Stimulated activated naive B cell treated with anti-CD40 and anti-IgM and Interleukin-4, amounts not matched to agents 10 μg/mL and 1 μg/mL and 100 μg/mL, for 72 hours (primary cell): ENCODE measurements at regions not wholly inside any gene's neighbourhood (a gene's known extent, or its start where the extent isn't known, plus 50 kb on each side); places are given as distances from the start of the nearest gene placed in this dataset.

Source experiments
- ATAC-seq, 2 donors: fragments of 150-1000 bp; cut with Tn5 transposase; replicated peaks; 2 replicates each; pipeline ENCODE4 v1.10.0; 2021; ENCODE audit warnings: moderate library complexity in 1 of 2
- DNase-seq: peaks from one replicate; pipeline ENCODE4 v3.0.0; 2021
- H3K27ac Mint-ChIP-seq: one replicate; pipeline ENCODE4 v1.8.0; 2022; ENCODE audit warnings: mild to moderate bottlenecking, mixed read lengths
- H3K27me3 Mint-ChIP-seq, 2 donors: one replicate each; pipeline ENCODE4 v1.8.0; 2022; ENCODE audit warnings: mixed read lengths in 2 of 2
- H3K36me3 Mint-ChIP-seq, 2 donors: one replicate each; pipeline ENCODE4 v1.8.0; 2022; ENCODE audit warnings: mixed read lengths in 2 of 2, mild to moderate bottlenecking in 1 of 2
- H3K4me1 Mint-ChIP-seq, 2 donors: one replicate each; pipeline ENCODE4 v1.8.0; 2022; ENCODE audit warnings: mixed read lengths in 2 of 2, mild to moderate bottlenecking in 1 of 2
- H3K4me3 Mint-ChIP-seq, 2 donors: one replicate each; pipeline ENCODE4 v1.8.0; 2022; ENCODE audit warnings: mild to moderate bottlenecking in 2 of 2, mixed read lengths in 2 of 2, moderate library complexity in 1 of 2
- H3K9me3 Mint-ChIP-seq, 2 donors: one replicate each; pipeline ENCODE4 v1.8.0; 2022; ENCODE audit warnings: mixed read lengths in 2 of 2, mild to moderate bottlenecking in 1 of 2

DNA sequence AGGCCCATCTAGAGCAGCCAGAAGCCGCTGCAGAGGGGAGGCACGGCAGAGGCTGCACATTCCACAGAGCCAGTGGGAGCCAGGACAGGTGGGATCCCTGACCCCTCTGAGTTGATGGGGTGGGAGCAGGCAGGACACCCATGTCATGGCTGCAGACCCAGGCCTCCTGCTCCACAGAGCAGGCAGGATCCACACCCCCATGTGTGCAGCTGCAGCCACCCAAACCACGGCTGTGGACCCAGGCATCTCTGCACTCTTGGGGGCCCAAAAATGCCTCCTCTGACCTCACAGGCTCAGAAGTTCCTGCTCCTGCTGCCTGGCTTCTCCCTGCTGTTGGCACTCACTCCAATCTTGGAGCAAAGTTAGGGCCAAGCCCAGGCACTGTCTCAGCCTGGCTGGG lies 112.3 kb upstream of the TMEM18 start:
- ATAC-seq (no peak), DNase-seq (no peak)
- Mint-ChIP-seq H3K27me3 (peaks cover 0 to 10% of the 10 kb centered on the region in 2 donors), H3K9me3 (peaks cover 7 to 9% of the 10 kb centered on the region in 2 donors), H3K27ac (no peak overlapping the region), H3K36me3 (peaks cover 3 to 7% of the 10 kb centered on the region in 2 donors), H3K4me1 (no peaks in the 10 kb centered on the region), H3K4me3 (no peak overlapping the region)

DNA sequence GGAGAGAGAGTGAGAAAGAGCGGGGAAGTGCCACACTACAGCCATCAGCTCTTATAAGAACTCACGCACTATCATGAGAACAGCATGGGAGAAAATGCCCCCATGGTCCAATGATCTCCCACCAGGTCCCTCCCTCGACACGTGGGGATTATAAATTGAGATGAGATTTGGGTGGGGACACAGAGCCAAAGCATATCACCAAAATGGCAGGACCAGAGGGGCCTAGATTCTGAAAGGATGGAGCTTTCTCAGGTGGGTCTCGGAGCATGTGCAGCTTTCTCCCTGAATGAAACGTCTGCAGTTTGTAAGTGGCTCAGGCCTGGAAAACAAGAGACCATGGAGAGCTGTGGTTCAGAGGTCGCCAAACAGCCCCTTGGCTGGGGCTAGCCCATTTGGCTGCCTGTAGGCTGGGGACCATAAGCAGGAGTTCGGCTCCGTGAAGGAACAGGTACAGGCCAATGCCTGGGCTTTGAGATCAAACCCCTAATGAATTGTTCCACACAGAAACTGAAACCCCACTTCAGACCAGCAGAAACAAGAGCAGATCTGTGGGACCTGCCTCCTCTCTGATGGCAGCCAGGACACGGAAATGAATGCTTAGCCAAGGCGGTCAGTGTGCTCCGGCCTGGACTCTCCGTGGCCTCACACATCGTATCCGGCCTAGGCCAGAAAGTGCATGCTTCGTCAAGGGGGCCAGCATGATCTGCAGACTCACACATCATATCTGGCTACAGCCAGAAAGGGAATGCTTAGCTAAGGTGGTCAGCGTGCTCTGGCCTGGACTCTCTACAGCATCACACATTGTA lies 111.2 kb upstream of the TMEM18 start:
- DNase-seq, result no peak

DNA sequence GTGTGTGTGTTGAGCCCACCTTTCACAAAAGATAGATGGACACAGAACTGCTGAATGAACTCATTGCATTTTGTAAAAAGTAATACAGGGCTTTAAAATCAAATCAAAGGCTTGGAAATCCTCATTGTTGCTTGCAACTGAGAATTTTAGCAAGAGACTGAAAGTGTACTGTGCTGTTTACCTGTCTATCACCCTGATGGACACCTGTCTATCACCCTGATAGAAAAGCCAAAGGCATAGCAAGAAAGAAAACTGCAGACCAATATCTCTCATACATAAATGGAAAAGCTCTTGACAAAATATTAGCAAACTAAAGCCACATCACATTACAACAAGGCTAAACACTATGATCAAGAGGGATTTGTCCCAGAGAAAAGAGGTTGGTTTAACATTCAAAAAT lies 107.5 kb upstream of the TMEM18 start:
- ATAC-seq (no peak), DNase-seq (no peak)
- Mint-ChIP-seq H3K36me3 (peaks cover 0 to 6% of the 10 kb centered on the region in 2 donors), H3K4me1 (no peaks in the 10 kb centered on the region), H3K4me3 (no peak overlapping the region), H3K27me3 (peaks cover 6 to 12% of the 10 kb centered on the region in 2 donors), H3K9me3 (peaks cover 4% of the 10 kb centered on the region in 2 donors), H3K27ac (no peak overlapping the region)

More for the DNA sequence above, 111.2 kb upstream of the TMEM18 start:
- Mint-ChIP-seq H3K36me3 (peaks cover 3 to 7% of the 10 kb centered on the region in 2 donors), H3K4me1 (no peaks in the 10 kb centered on the region), H3K4me3 (no peak overlapping the region), H3K27me3 (peaks cover 0 to 10% of the 10 kb centered on the region in 2 donors), H3K27ac (peak overlapping the region; percentile 9), H3K9me3 (peaks cover 7 to 11% of the 10 kb centered on the region in 2 donors)
- no peak for ATAC-seq

DNA sequence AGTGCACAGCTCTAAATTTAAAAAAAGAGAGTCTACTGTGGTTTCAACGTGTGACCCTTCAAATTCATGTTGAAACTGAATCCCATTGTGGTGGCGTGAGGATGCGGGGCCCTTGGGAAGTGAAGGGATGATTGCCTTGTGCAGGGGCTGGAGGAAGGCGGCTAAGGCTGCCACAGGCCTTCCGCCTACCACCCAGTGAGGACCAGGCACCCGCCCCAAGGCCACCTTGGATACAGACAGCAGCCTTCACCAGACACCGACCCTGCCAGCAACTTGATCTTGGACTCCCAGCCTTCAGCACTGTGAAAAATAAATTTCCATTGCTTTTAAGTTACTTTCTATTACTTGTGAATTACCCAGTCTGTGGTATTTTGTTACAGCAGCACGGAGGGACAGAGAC lies 103.4 kb upstream of the TMEM18 start:
- H3K4me3 Mint-ChIP-seq, result no peak overlapping the region
- H3K27ac Mint-ChIP-seq, result no peak overlapping the region
- H3K27me3 Mint-ChIP-seq, result peaks cover 27 to 29% of the 10 kb centered on the region in 2 donors
- peaks cover 0 to 2% of the 10 kb centered on the region in 2 donors for H3K9me3 Mint-ChIP-seq
- no peaks in the 10 kb centered on the region for H3K36me3 Mint-ChIP-seq
- ATAC-seq, result no peak
- DNase-seq, result no peak
- H3K4me1 Mint-ChIP-seq, result no peaks in the 10 kb centered on the region

DNA sequence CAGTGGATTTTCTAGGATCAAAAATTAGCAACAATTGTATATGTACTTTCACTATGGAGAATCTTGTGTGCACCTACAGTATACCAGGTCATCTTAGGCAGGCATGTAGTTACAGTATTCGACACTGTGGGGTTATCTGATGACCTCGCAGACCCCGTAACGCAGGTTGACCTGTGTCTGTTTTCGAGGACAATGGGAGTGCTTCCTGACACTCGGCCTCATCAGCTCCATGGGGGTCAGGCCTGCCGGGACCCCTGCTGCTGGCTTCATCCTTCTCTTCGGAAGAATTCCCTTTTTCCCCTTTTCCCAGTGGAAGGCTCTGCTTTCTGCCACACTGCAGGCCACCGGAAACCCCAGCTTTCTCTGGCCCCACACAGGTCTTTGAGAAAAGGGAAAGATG lies 102.8 kb upstream of the TMEM18 start:
- peaks cover 27 to 29% of the 10 kb centered on the region in 2 donors for H3K27me3 Mint-ChIP-seq
- peaks cover 0 to 2% of the 10 kb centered on the region in 2 donors for H3K9me3 Mint-ChIP-seq
- no peak for ATAC-seq

DNA sequence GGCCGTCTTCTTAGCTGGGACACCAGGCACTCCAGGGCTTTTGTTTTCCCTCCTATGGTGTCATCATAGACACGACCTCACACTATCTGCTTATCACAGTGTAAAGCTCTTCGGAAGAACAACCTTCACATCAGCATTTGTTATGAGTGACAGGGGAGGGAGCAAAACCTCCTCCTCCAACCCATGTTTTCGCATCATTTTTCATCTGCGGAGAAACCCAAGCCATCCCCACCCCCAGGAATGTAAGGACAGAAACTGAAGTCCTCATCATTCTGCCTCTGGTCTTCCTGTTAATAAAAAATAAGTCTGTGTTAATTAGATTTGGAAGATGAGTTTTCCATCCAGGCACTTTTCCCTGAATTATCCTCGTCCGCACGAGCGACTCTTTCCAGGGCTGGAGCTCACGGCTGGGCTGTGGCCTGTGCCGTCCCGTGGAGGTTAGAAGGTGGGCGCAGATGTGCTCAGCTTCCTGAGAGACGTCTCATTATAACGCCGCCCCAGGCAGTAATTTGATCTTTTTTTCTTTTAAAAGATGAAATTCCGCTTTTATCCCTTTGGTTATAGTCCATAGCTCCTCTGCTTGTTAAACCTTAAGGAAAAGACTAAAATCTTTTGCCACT lies 101.6 kb upstream of the TMEM18 start:
- Mint-ChIP-seq H3K9me3 (peaks cover 0 to 2% of the 10 kb centered on the region in 2 donors), H3K4me1 (no peaks in the 10 kb centered on the region), H3K27ac (no peak overlapping the region), H3K4me3 (no peak overlapping the region), H3K36me3 (no peaks in the 10 kb centered on the region), H3K27me3 (peaks cover 29 to 34% of the 10 kb centered on the region in 2 donors)
- no peak for ATAC-seq
- DNase-seq, result no peak

More for the DNA sequence above, 102.8 kb upstream of the TMEM18 start:
- Mint-ChIP-seq H3K4me3 (no peak overlapping the region), H3K27ac (no peak overlapping the region), H3K36me3 (no peaks in the 10 kb centered on the region), H3K4me1 (no peaks in the 10 kb centered on the region)
- no peak for DNase-seq

DNA sequence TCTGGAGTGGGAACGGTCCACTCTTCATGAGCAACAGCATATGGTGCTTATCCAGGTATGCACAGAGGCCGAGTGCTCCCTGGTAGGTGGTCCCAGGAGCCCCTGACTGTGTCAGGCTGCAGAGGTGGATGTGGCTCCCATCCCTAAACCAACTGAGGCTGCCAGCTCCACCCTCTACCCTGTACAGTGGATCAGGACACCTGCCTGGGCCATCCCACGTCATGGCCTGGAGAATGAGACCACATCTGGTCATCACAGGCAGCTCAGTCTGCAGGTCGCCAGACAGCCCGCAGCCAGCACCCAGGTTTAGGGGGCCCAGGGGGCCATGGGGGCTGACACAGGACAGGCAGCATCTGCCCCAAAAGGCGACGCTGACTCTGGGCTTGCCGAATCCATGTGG lies 100.3 kb upstream of the TMEM18 start:
- no peak overlapping the region for H3K4me3 Mint-ChIP-seq
- ATAC-seq, result no peak

DNA sequence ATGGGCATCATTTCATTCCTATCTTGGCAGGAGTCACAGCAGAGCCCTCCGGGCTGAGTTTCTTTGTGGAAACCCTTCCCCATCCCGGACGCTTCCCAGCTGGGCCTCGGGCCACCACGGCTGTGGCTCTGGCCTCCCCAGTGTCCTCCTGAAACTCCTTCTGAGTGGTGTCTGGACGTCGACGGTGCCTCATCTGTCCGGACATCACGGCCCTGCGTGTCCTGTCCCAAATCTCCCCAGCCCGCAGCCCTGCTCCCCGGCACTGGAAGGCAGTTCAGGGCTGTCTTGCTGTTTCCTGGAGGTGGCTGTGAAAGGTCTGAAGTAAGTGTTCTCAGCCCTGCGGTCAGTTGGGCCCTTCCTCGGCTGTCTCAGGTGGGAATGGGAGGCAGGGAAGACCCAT lies 99.8 kb upstream of the TMEM18 start:
- ATAC-seq (no peak), DNase-seq (no peak)
- no peaks in the 10 kb centered on the region for H3K36me3 Mint-ChIP-seq
- no peaks in the 10 kb centered on the region for H3K4me1 Mint-ChIP-seq
- peaks cover 37 to 49% of the 10 kb centered on the region in 2 donors for H3K27me3 Mint-ChIP-seq
- no peaks in the 10 kb centered on the region for H3K9me3 Mint-ChIP-seq
- no peak overlapping the region for H3K4me3 Mint-ChIP-seq
- no peak overlapping the region for H3K27ac Mint-ChIP-seq

More for the DNA sequence above, 100.3 kb upstream of the TMEM18 start:
- H3K4me1 Mint-ChIP-seq, result no peaks in the 10 kb centered on the region
- no peak for DNase-seq
- no peak overlapping the region for H3K27ac Mint-ChIP-seq
- no peaks in the 10 kb centered on the region for H3K9me3 Mint-ChIP-seq
- H3K27me3 Mint-ChIP-seq, result peaks cover 34 to 44% of the 10 kb centered on the region in 2 donors
- H3K36me3 Mint-ChIP-seq, result no peaks in the 10 kb centered on the region

DNA sequence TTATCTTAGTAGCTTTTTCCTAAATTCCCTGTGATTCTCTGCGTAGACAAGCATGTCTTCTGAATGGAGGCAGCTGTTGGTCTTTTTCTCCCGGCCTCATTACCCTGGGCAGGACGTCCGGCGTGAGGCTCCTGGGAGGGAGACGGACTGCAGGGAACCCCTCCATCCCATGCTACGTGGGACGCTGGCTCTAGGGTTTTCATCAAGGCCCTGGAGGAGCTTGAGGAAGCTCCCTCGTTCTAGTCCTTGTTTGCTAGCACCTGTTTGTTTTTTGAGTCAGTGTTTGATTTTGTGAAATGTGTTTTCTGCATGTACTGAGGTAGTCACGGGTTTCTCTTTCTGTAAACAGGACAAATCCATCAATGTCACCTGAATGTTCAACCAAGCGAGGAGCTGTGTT lies 99.3 kb upstream of the TMEM18 start:
- Mint-ChIP-seq H3K4me1 (no peaks in the 10 kb centered on the region), H3K27ac (no peak overlapping the region), H3K27me3 (peaks cover 35 to 46% of the 10 kb centered on the region in 2 donors), H3K36me3 (no peaks in the 10 kb centered on the region), H3K4me3 (no peak overlapping the region), H3K9me3 (no peaks in the 10 kb centered on the region)
- ATAC-seq (no peak), DNase-seq (no peak)

DNA sequence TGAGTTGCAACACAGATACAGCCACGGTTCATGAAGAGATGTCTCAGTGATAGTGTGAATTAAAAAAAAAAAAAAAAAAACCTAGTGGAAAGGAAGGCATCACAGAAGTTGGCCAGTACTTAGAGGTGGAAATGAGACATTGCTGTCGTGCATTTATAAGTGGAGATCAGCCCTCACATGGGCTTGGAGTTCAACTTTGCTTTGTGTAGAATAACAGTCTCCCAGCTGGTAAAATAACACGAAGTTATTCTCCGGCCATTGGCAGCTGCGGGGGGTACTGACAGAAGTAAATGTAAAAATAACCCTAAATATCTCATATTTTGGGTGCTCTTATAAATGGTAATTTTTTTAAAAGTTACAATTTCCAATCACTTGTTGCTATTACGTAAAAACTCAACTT lies 98.8 kb upstream of the TMEM18 start:
- no peak overlapping the region for H3K4me3 Mint-ChIP-seq
- no peak for DNase-seq
- H3K4me1 Mint-ChIP-seq, result no peaks in the 10 kb centered on the region
- no peak for ATAC-seq
- H3K27me3 Mint-ChIP-seq, result peaks cover 39 to 45% of the 10 kb centered on the region in 2 donors
- no peaks in the 10 kb centered on the region for H3K36me3 Mint-ChIP-seq
- no peaks in the 10 kb centered on the region for H3K9me3 Mint-ChIP-seq
- no peak overlapping the region for H3K27ac Mint-ChIP-seq

DNA sequence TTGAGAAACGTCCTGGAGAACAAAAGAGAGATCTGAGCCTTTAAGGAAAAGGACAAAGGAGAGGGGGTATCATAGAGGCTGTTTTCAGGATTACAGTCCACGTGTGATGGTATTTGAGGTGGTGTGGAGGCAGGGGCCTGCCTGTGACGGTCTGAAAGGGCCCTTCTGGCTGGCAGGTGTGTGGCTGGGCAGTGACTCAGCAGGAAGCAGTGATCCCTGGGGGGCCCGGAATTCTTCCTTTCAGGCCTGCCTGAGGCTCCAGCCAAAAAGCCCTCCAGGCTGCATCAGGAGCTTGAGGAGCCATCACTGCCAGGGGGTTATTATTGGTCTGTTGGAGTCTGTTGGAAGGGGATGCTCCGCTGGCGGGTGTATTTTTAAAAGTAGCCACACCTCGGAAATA lies 97.2 kb upstream of the TMEM18 start:
- Mint-ChIP-seq H3K27ac (no peak overlapping the region), H3K9me3 (no peaks in the 10 kb centered on the region), H3K27me3 (peaks cover 33 to 45% of the 10 kb centered on the region in 2 donors), H3K36me3 (no peaks in the 10 kb centered on the region), H3K4me1 (no peaks in the 10 kb centered on the region), H3K4me3 (no peak overlapping the region)
- no peak for DNase-seq
- no peak for ATAC-seq

DNA sequence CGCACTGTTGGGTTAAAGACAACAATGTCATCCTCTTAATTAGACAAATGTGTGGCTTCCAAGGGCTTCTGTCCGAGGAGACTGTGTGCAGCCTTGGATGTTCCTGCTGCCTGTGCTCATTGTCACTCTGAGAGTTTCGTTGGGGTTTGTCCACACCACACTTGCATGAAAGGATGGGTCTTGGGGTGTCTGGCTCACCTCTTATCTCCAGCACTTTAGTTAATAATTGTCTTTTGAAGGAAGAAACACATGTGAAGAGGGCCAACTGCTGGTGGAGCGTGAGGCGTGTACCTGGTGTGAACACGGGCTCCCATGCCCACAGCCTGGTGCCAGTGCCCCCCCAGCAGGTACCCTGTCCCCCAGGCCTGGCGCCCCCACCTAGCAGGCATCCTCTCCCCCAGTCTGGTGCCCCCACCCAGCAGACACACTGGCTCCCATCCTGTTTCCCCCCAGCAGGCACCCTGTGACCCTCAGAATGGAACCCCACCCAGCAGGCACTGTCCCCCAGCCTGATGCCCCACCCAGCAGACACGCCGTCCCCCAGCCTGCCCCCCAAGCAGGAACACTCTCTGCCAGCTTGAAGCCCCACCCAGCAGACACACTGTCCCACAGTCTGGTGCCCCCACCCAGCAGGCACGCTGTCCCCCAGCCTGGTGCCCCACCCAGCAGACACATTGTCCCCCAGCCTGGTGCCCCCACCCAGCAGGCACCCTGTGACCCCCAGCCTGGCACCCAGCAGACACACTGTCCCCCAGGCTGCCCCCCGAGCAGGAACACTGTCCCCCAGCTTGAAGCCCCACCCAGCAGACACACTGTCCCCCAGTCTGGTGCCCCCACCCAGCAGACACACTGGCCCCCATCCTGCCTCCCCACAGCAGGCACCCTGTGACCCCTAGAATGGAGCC lies 96.3 kb upstream of the TMEM18 start:
- H3K9me3 Mint-ChIP-seq, result peaks cover 5 to 7% of the 10 kb centered on the region in 2 donors
- no peak overlapping the region for H3K27ac Mint-ChIP-seq
- peaks cover 36 to 41% of the 10 kb centered on the region in 2 donors for H3K27me3 Mint-ChIP-seq

DNA sequence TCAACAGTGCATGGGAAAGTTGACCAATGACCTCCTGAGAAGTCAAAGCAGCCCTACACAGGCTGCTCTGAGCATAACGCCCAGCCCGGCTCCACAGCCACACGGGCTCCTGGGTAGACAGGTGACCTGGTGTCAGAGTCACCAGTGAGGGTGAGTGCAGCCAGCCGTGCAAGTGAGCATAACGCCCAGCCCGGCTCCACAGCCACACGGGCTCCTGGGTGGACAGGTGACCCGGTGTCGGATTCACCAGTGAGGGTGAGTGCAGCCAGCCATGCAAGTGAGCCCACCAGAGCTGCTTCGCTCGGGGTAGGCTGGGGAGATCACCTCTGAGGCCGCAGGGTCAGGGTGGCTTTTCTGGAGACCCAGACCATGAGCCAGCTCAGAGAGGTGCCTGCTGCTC lies 94.3 kb upstream of the TMEM18 start:
- Mint-ChIP-seq H3K27ac (no peak overlapping the region), H3K9me3 (peaks cover 7 to 9% of the 10 kb centered on the region in 2 donors), H3K4me3 (no peak overlapping the region), H3K27me3 (peaks cover 30 to 33% of the 10 kb centered on the region in 2 donors), H3K36me3 (peaks cover 0 to 2% of the 10 kb centered on the region in 2 donors), H3K4me1 (no peaks in the 10 kb centered on the region)
- ATAC-seq (no peak), DNase-seq (no peak)

More for the DNA sequence above, 96.3 kb upstream of the TMEM18 start:
- DNase-seq (no peak), ATAC-seq (no peak)
- no peak overlapping the region for H3K4me3 Mint-ChIP-seq
- no peaks in the 10 kb centered on the region for H3K4me1 Mint-ChIP-seq
- peaks cover 0 to 2% of the 10 kb centered on the region in 2 donors for H3K36me3 Mint-ChIP-seq

DNA sequence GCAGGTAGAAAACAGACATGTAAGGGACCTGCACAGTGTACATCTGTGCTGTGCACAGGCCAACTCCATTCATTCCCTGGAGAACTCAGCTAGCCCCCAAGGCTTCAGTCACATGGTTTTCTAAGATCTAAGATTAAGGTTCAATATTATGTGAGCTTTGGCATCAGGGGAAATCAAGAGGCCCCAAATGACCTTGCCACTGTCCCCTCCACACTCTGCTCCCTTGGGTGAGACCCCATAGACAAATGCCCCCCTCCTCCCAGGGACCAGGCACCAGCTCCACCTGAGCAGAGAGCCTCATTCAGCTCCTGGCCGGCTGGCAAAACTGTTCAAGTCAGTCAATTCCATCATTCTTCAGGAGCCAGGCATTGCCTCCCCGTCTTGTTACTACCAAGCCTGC lies 93.6 kb upstream of the TMEM18 start:
- Mint-ChIP-seq H3K27ac (no peak overlapping the region), H3K4me1 (no peaks in the 10 kb centered on the region), H3K36me3 (peaks cover 0 to 2% of the 10 kb centered on the region in 2 donors), H3K27me3 (peaks cover 35 to 38% of the 10 kb centered on the region in 2 donors), H3K9me3 (peaks cover 7 to 9% of the 10 kb centered on the region in 2 donors), H3K4me3 (no peak overlapping the region)
- no peak for DNase-seq
- ATAC-seq, result no peak
